ENCODE measurements at regions not wholly inside any gene's neighbourhood (a gene's known extent, or its start where the extent isn't known, plus 50 kb on each side); places are given as distances from the start of the nearest gene placed in this dataset.

DNA sequence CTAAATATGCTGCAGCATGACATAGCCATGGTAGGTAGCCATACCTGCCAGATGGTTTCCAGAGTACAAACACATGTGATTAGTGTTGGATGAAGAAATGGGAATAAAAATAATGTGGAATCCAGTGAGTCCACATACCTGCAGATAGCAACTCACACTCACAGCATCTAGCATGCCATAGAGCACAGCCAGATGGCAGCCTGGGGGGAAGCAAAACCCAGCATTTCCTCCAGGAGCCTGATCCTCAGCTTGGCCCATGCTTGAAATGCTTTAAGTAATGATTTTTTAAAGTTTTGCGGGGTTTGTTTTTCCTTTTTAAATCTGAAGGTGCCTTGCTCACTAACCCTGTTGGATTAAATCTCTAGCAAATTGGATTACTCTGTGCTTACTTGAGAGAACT lies 535.1 kb downstream of the STK39 start:
- DNase-seq (no peak), ATAC-seq (no peak)
- intact Hi-C loops (cut with DNase I), result no loop called here

DNA sequence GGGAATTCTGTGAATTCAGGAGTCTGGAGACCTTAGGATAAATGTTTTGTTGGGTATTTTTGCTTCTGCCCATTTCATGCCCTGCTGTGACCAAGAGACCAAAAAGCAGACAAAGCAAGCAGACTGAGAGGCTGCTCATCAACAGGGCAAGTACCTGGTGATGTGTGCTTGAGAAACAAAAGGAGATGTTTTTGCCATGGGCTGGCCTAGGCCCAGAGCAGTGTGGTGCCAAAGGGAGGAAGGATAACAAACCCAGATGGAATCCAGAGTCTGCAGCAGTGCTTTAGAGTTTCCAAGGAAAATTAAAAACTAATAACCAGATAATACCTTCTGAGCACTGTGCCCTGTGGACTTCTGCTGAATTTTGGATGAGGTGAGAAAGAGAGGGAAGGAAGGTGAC lies 538.4 kb downstream of the STK39 start:
- DNase-seq (no peak), ATAC-seq (no peak)
- intact Hi-C loops (cut with DNase I), result no loop called here

DNA sequence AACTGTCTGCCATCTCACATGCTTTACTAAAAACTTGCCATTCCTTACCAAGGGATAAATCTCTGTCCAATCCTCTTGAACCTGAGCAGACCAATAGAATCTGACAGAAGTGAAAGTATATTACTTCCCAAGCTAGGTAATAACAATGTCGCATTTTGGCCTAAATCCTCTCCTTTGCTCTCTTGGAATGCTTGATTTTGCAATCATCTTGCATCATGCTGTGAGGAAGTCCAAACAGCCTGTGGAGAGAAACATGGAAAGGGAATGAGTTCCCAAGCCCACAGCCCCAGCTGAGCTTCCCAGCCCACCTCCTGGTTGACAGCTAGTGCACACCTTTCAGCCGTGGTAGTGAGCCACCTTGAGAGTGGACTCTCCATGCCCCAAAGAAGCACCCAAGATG lies 540.6 kb downstream of the STK39 start:
- intact Hi-C loops (cut with DNase I), result no loop called here
- DNase-seq, result no peak
- no peak for ATAC-seq

DNA sequence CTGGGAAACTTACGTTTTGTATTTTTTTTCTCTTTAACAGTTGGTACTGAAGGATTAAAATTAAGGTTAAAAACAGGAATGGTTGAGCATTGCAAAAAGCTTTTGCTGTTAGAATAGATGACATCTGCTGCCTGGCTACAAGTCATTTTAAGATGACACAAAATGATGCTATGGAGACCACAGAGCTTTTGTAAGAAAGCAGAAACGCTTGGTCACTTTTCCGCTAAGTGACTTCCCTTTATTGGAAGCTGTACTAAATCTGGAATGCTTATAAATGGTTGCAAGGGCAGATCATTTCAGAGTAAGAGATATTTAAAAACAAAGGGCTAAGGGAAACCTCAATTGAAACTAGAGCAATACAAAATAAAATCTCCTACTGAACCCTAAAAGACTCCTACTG lies 544.0 kb downstream of the STK39 start:
- no peak for ATAC-seq
- no peak for DNase-seq
- intact Hi-C loops (cut with DNase I), result no loop called here

DNA sequence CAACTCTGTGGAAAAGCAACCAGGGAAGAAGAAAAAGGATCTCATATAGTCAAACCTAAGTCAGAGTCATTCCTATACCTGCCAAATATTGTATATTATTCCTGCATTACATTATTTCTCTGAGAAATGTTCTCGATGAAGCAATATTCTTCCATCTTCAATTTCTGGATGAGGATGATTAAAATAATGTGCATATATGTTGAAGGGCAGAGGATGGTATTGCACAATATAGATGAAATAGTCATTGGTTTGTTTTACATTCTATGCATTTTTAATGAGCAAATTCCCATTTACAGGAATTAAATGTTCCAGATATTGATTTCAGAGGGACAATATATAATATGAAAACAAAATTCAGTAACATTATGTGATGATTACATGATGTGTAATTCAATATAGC lies 545.2 kb downstream of the STK39 start:
- DNase-seq (no peak), ATAC-seq (no peak)
- intact Hi-C loops (cut with DNase I), result no loop called here

DNA sequence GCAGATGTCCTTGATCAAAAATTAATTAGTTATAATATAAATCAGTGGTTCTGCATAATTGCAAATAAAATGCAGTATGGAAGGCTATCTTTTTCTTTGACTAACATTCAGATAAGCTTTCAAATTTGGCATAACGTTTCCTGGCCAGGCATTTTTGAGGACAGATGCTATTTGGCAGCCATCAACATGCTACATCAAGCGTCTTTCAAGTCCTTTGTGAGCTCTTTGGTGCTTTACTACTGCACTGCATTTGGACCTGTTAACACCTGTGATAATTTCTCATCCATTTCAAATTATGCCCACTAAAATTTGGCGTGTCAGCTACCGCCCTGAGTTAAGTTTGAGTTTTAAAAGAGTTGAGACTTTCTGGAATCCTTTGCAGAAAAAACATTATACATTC lies 545.7 kb downstream of the STK39 start:
- ATAC-seq (no peak), DNase-seq (no peak)
- intact Hi-C loops (cut with DNase I), result no loop called here

DNA sequence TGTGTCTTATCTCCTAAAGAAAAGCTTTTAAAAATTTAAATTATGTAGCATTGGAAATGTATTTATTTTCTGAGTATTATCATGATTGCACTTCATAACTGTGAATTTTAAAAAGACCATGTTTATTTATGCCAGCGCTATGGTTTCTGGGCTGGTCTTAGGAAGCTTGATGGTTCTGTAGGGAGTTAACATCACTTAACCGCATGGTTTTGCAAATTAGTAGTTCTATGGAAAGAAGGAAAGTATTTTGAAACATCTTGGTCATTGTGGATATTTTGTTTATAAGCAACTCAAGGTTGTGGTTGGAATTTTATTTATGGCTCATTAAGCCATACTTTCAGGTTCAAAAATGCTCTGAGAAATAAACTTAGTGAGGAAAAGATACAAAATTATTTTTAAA lies 549.4 kb downstream of the STK39 start:
- DNase-seq, result no peak
- intact Hi-C loops (cut with DNase I), result no loop called here
- no peak for ATAC-seq

DNA sequence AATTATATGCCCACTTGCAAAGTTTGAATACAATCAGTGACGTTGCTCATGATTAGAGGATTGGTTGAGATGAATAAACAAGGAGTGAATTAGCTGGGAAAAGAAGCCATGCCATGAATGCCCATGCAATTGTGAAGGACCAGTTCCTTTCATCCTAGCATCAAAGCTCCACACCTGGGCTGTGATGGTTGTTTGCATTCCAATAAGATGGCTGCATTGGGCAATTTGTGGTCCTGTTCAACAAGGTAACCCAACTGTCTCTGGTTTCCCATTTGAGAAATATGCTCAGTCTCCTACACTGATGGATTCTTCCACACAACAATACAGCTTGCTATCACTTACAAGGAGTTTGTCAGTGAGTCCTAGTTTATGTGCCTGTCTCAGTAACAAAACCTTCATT lies 550.2 kb downstream of the STK39 start:
- DNase-seq (no peak), ATAC-seq (no peak)
- intact Hi-C loops (cut with DNase I), result no loop called here

DNA sequence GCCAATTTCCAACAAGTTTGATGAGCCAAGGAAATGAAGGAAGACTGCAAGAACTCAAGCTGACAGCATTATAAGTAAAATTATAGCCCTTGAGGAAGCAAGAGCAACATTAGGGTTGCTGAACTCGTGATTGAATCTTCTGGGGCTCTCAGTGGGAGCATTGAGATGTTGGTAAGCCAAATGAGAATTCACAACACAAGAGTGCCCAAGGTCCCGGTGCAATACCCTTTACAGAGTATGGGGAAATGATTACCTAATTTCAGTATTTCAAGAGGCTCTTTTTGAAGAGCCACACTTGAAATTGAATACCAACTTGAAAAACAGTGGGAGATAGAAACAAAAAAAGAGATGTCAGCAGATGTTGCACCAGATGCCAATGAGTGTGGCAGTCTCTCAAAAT lies 554.5 kb downstream of the STK39 start:
- ATAC-seq (no peak), DNase-seq (no peak)
- intact Hi-C loops (cut with DNase I), result no loop called here

DNA sequence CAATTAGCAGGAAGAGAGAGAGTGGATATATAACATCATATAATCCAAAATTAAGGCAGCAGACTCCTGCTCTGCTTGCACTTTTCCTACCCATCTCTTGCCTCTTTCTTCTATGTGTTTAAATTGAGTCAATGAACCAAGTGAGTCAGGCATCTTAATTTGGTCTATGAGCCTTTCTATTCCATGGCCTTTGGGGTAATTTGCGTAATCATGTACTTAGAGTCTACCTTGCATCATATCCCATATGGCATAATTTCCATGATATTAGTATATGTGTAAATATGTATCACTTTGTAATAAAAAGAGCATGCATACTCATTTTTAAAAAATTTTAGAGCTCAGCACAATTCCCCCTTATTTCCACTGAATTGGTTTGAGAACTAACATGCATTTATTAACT lies 555.2 kb downstream of the STK39 start:
- DNase-seq (no peak), ATAC-seq (no peak)
- intact Hi-C loops (cut with DNase I), result no loop called here

DNA sequence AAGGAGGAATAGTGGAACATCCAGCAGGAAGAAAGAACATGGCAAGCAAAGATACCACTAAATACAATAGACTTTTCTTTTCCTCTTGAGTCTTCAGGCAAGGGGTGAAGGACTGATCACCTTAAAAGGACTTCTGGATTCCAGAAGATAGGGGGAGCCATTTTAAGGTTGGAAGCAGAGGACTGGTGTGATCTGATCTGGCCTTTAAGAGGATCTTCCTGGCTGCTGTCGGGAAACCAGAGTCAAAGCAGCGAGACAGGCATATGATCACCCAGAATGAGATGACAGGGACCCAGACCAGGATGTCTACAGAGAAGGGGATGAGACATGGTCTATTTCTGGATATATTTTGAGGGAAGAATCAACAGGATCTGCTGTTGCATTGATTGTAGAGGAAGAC lies 558.0 kb downstream of the STK39 start:
- DNase-seq, result no peak
- ATAC-seq, result no peak
- intact Hi-C loops (cut with DNase I), result no loop called here

DNA sequence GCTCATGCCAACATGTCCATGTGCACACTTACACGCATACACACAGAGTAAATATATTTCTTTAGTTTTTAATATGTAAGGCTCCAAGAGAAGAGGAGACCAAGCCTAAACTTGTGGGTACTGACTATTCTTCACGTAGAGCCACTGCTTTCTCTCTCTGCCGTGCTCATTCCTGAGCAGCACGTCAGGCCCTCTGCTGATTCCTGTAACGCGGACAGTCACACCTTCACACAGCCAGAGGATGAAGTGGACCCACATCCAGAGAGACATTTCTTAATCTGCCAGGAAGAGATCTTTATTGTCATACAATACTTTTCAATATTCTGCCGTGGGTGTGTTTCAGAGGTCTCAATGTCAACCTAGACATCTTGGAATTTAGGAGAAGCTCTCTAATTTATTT lies 560.7 kb downstream of the STK39 start:
- DNase-seq (no peak), ATAC-seq (no peak)
- intact Hi-C loops (cut with DNase I), result no loop called here

DNA sequence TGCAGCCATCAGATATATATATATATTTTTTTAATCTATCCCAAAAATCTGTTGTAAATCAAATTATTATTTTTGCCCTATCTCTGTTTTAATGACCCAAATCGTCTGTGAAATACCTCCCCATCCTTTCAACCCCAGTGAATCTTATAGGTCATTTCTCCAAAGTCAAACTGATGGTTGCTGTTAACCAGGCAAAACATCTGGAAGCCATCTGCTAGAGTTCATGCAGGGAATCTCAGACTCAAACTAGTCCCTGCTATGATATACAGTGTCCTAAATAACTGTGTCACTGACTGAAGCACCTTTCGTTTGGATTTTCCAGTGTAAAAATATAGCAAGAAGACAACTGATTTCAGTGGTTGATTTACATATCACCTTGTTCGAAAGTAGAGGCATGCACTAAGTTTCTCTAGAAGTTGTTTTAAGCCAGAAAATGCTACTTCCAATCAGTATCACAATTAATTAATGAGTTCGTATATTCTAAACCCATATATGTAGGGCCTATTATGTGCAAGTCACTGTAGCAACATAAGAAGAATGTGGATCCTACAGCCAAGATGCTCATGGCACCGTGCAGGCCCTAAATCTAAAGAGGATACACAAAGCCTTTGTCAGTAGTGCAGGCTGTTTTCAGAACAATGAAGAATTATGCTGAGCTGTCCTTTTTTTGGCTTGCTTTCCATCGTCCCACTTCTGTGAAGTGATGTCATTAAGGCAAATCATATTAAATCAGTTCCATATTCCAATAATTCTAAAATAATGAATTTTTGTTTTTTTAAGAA lies 566.0 kb downstream of the STK39 start:
- intact Hi-C loops (cut with DNase I), result no loop called here
- ATAC-seq (no peak), DNase-seq (no peak)

DNA sequence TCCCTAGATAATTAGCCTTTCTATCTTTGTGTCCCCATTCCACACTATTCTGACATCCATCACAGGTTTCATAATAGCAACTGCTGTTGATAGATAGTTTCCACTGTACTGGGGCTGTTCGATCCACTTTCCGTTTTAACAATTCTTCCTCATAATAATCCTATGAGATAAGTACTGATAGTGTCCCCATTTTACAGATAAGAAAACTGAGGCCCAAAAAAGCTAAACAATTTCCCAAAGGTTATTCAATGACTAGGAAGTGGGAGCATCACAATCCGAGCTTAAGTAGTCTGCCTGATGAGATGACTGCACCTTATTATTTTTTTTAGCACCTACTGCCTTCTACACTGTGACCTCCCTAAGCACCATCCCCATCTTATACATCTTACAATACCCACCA lies 569.2 kb downstream of the STK39 start:
- ATAC-seq (no peak), DNase-seq (no peak)
- intact Hi-C loops (cut with DNase I), result no loop called here

DNA sequence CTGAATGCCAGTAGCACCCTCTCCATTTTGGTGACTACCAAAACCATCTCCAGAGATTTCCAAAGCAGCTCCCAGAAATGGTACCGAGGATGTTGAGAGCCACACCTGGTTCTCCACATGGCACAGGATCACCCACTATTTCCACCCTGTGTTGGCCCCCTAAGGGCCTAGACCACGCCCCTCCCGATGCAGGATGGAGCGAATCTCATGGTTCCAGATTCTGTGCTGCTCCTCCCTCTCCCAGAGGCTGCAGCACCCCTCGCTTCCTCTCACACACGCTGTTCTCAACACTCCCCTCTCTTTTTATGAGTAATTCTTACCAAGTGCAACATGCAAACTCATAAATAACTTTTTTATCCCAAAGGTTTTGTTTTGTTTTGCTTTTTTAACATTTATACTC lies 571.5 kb downstream of the STK39 start:
- DNase-seq (no peak), ATAC-seq (no peak)
- intact Hi-C loops (cut with DNase I), result no loop called here

DNA sequence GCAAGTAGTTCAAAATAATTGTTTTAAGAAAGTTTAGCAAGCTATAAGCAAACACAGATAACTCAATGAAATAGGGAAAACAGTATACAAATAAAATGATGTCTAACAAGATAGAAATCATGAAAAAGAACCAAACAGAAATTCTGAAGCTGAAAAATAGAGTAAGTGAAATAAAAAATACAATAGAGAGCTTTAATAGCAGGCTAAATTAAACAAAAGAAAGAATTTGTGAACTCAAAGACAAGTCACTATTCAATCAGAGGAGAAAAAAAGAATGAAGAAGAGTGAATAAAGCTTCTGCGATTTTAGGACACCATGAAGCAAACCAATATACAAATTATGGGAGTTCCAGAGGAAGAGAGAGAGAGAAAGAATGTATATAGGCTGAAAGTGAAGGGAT lies 576.8 kb downstream of the STK39 start:
- intact Hi-C loops (cut with DNase I), result no loop called here
- no peak for ATAC-seq
- no peak for DNase-seq

DNA sequence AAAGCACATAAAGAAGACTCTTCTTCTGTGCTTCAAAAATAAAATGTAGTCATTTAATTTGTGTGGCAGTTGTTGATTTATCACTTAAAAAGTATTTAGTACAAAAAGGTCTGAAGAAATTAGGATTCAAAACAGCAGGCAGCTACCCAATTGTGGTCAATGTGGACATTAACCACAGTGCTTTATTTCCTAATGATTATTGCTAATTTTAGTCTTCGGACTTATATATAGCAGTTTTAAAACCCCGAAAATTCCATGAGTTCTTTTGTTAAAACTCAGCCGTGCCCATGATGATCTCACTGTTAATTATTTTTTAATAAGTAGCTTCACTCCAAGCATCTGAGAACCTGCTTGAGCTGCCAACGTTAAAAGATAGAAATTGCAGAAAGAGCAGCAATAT lies 594.3 kb downstream of the STK39 start:
- intact Hi-C loops (cut with DNase I), result no loop called here
- no peak for ATAC-seq
- no peak for DNase-seq

DNA sequence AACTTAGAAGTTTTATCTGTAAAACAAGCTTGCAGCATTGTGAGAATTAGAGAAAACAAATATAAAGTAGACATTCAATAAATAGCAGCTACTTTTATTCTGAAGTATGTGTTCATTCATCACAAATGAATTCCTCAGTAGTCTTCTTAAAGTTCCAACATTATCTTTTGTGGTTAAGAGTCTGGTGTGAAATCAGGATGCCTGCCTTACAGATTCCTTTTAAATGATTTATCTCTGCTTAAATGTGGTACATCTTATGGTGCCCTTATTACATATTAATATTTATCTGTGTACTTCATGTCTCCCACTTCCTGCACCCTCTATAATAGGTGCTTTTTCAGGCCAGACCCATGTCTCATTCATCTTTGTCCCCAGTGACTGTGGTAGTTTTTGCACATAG lies 595.0 kb downstream of the STK39 start:
- intact Hi-C loops (cut with DNase I), result no loop called here
- ATAC-seq (no peak), DNase-seq (no peak)

DNA sequence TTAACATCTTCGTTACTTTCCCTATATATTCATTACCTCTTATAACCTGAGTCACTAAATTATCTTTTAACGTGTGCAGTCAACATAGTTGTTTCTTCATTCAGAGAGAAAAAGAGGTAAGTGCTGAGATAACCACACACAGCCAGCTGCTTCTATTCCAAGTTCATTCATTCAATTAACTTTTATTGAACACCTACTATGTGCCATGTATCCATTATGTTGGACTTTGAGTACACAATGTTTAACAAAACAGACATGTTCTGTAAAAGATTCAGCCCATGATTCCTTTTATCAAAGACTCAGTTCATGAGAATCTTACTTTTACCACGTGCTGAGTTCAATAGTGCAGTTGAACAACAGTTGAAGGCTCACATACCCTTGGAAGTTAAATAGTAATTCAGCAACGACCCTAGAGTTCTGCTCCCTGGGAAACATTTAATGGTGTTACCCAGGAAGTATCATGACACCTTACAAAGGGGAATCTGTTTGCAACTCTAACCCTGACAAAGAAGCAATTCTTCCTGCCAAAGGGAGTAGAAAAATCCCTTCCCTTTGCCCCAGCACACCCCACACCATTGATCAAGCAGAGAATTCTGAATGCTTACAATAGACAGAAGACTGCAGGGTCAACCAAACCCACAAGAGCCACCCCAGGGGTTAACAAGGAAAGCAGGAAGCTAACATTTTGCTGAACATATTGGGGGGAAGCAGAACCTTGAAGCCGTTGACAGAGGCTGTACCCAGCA lies 595.8 kb downstream of the STK39 start:
- intact Hi-C loops (cut with DNase I), result no loop called here
- no peak for ATAC-seq
- no peak for DNase-seq

DNA sequence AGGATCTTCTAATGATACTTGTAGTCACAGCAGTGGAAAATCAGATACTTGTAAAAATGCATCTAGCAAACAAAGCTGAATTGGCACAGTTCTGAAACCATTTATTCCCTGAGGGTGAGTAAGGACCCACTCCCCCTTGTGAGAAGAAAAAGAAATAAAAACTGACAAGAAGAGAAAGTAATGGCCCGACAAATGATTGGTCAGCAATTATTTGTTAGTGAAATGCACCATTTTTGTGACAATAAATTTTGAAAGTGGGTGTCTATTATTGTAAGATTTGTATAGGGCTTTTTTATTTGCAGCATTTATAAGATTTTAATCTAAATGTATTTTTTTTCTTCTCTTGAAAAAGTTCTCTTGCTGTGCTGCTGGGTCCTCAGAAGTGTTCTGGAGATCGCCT lies 600.8 kb downstream of the STK39 start:
- ATAC-seq (no peak), DNase-seq (no peak)
- intact Hi-C loops (cut with DNase I), result no loop called here

DNA sequence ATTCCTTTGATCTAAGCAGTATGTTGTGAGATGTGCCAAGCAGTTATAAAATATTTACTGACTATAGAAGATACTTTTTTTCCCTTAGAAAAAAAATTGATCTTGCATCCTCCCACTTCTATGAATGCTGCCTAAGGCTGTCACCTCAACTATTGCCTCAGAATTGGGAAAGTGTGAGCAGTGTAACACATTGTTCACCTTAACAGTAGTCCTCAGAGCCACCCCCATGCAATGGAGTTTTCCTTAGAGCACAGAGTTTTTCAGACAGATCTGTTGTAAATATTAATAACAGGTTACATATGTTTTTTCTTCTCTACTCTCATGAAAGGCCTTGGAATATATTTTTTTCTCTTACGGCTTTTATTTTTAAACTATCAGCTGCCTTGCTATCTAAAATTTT lies 607.3 kb downstream of the STK39 start:
- intact Hi-C loops (cut with DNase I), result no loop called here
- ATAC-seq, result no peak
- DNase-seq, result no peak

All from left cardiac atrium (tissue), 4 donors.